HG02840 (cell line): ENCODE measurements at regions not wholly inside any gene's neighbourhood (a gene's known extent, or its start where the extent isn't known, plus 50 kb on each side); places are given as distances from the start of the nearest gene placed in this dataset.

Experiments
- ATAC-seq: cut with Tn5 transposase; IDR thresholded peaks from one replicate; pipeline ENCODE4 v1.9.1; 2021; ENCODE audit warnings: mild to moderate bottlenecking, moderate library complexity, moderate number of reproducible peaks; ENCODE audit not compliant: unreplicated experiment, low FRiP score

DNA sequence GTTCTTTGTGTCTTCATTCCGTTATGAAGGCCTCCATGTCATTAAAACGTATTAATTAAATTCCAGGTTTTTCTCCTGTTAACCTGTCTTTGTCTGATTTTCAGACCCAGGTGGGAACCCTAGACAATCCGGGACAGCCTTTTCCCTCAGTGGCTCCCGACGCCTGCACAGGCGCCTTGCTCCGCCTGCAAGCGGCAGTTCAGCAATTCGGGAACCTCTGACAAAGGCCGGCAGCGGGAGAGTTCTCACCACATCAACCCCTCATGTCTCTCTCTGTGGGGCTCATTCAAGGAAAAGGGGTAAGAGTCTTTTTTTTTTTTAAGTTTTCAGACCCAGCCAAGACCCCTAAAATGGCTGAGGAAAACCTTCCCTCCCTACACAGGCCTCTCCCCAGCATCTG, 259.8 kb upstream of the SALL3 start:
- ATAC-seq: no peak

DNA sequence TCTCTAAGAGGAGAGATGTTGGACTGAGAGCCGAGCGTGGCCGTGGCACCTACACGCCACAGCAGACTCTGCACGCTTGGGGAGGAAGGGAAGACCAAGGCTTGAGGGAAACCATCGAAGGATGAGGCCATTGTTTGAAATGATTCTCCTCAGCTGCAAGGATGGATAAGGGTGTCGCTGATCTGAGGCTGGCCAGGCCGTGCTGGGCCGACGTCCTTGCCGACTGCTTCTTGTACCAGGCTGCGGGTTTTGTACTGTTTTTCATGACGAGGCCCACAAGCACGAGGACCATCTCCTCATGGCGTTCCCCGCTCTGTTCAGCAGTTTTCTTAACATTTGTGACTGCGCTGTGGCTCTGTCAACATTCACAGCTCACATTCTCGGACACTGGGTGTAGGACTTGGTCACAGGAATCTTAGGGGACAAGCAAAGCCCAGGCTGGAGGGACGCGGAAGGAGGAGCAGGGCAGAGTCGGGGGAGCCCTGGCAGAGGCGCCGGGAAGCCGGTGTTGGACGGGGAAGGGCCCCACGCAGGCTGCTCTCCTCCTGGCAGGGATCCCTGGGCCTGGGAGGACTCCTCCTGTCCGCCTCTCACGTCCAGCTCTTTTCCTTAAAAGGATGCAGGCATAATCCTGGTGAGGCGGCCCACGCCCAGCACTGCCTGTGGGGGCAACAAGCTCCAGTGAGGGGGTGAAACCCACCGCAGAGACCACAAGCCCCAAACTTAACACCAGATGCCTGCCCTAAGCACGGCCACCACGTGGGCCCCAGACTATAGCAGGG, 259.0 kb upstream of the SALL3 start:
- ATAC-seq: no peak

GRCh38 chr18:78721238-78721875, 258.3 kb upstream of the SALL3 start:
- ATAC-seq: no peak

DNA sequence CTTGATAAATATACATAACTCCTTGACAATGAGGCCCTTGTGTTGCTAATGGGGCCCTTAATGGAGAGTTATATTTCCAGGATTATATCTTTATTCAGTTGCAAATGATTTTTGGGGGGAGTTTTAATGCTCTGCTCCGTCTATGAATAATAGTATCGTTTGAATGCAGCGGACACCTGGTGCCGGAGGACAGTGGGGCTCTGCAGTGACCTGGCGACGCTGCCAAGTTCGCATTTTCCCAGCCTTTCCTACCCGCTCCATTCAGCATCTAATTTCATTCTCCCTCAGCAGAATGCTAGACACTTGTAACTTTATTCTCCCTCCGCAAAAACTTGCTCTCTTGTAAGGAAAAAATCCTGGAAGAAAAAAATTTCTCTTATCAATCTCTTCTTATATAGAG, 257.6 kb upstream of the SALL3 start:
- ATAC-seq: no peak

- ATAC-seq: no peak
Observed at GRCh38 chr18:78722386-78722785, 257.2 kb upstream of the SALL3 start.

DNA sequence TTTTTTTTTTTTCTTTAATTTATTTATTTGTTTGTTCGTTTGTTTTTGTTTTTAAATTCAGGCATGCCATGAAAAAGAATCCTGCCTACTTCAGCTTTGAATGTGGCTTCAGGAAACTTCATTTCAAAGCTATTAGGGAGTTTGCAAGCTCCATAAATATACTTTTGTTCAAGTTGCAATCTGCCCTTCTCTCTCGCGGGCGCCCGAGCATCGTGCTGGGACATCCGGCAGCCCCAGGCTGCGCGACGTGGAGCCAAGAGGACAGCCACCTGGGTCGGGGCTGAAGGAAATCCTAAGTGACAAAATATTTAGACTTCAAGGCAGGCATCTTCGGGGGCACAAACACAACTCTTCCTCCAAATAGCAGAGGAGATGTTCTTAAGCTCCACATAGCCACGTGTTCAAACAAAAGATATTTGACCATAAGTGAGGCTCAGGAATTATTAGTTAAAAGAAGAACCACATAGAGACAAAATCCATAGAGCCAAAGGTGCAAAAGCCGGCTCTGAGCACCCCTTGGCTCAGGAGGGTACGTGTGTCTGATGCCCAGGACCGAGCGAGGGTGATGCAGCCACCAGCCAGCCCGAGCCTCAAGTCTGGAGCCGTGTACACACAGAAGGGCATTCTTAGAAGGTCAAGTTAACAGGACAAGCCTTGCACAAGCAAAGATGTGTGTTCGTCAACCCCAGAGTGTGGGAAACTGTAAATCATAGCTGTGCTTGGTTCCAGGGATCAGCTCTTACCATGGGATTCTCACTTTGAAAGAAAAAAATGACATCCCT, 256.5 kb upstream of the SALL3 start:
- ATAC-seq: no peak

DNA sequence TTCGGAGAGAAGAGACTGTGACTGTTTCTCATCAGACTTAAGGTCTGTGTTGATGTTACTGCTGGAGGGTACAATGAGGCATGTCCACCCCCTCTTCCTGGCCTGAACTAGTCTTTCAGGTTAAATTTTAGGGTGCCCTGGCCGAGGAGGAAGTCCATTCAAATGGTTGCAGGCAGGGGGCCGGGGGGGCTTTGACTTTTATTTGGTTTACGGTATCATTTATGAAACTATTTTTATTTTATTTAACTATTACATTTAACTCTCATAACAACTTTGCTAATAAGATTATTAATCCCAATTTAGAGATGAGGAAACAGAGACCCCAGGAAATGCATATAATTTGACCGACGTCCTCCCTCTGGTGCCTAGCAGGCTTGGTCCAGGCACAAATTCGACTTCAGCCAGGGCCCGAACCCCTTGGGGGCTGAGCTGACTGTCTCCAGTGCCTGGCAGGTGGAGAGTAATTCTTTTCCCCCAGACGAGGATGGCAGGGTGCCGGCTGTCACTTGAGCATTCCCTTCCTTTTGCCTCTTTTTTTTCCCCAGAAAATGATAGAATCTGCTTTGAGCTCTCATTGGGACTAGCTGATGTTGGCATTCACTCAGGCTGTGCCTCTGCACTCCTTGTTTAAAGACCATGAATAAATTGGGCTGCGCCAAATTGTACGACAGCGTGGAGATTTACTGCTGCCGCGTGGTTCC, 255.3 kb upstream of the SALL3 start:
- ATAC-seq: no peak

DNA sequence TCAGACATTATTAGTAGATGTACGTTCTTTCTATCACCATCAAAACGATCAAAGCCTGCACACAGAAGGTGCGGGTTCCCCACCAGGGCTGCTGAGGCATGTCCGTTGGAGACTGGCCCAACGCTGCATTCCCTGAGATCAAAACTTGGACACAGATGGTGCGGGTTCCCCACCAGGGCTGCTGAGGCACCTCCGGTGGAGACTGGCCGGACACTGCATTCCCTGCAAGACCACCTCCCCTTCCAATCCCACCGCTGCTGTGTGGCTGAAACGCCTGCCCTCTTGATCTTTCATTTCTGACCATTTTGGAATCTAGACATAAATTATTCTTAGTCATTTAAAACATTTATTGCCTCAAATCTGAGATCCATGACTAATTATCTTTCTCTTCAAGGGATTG, 254.2 kb upstream of the SALL3 start:
- ATAC-seq: no peak

- ATAC-seq: no peak
Observed at GRCh38 chr18:78726326-78727056, 253.1 kb upstream of the SALL3 start.

DNA sequence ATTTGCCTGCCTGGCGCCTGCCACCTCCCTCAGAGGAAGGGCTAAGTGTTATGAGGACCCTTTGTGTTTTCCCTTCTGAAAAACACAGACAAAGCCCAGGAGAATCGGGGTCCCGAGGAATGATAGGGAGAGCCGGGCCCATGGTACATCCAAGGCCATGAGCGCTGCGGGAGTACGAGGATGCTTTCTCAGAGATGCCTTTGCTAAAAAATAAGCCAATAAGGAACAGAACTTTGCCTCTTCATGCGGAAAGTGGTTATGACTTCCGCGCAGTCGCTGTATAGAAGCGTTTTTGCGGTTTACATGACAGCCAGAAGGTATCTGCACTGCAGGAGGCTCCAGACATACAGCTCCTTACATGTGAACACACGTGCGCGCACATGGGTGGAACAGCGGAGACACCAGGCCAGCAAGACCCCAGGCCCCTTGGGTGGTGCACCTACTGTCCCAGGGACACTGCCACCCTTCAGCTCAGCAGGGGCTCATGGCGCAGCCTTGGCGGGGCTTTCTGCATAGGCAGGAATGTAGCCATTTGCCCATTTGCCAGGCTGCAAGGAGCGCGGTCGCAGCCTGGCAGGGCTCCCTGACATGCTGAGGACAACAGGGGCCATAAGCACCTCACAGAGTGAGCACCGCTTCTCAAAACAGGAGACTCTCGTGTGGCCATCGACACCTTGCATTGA, 252.4 kb upstream of the SALL3 start:
- no peak for ATAC-seq

DNA sequence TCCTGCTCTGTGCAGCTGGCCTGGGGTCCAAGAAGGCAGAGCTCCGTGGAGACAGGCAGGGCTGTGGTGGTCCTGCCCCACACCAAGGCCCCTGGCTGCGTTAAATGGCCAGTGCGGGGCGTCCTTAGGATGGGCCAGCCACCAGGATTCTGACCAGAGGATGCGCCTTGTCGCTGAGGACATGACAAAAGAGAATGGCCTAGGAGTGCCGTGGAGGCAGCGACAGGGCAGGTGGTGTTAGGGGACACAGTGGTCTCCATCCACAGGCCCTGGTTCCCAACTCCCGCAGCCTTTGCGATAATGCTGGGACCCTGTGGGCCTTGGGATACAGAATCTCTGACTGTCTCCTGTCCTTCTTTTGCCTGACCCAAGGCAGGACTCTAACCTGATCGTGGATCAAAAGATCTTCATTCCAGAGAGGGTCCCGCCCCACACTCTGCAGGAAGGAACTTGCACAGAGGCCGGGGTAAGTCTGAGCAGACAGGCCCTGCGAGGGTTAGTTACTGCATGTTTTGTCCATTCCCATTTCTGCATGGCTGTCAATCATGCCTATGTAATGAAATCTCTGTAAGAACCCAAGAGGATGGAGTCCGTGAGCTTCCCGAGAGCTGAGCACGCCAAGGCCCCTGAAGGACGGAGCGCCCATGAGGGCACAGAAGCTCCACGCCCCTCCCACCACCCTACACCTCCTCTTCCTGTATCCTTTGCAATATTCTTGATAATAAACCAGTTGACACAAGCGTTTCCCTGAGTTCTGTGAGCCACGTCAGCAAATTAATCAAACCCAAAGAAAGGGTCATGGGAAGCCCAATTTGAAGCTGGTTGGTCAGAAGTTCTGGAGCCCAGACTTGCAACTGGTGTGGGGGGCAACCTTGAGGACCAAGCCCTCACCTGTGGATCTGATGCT, 251.5 kb upstream of the SALL3 start:
- no peak for ATAC-seq

DNA sequence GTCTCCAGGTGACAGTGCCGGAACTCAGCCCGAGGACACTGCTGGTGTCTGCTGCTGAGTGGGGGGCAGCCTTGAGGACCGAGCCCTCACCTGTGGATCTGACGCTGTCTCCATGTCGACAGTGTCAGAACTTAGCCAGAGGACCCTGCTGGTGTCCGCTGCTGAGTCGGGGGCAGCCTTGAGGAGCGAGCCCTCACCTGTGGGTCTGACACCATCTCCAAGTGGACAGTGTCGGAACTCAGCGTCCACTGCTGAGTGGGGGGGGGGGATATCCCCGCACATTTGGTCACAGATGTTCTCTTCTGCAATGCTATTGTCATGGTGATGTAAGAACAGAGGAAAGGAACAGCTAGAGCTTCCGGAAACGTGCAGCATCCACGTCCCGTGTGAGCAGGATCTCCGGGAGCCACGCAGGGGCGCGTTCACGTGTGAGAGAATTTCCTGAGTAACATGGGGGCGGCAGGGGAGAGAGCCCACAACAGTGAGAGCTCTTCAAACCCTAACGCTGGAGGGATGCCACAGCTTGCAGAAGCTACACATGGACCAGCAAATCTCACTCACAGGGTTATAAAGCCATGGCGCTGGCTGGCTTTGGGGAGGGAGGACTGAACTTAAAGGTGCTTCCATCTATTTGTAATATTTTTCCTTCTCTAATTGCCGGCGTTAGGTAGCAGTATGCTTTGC, 250.7 kb upstream of the SALL3 start:
- ATAC-seq: no peak

GRCh38 chr18:78730546-78730945, 249.1 kb upstream of the SALL3 start:
- ATAC-seq: no peak

DNA sequence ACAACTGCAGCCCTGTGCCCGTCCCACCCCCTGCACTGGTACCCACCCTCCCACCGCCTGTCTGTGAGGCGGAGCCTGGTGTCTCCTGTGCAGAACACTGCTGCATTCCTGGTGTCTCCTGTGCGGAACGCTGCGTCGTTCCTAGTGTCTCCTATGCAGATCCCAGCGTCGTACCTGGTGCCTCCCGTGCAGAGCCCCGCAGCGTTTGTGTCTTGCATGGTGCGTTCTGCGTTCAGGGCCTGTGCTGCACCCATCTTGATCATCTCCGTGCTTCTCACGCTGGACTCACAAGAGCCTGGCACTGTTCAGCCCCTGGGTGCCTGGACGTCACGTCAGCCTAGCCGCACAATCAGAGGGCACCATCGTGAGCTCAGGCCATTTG, 248.6 kb upstream of the SALL3 start:
- ATAC-seq: no peak

DNA sequence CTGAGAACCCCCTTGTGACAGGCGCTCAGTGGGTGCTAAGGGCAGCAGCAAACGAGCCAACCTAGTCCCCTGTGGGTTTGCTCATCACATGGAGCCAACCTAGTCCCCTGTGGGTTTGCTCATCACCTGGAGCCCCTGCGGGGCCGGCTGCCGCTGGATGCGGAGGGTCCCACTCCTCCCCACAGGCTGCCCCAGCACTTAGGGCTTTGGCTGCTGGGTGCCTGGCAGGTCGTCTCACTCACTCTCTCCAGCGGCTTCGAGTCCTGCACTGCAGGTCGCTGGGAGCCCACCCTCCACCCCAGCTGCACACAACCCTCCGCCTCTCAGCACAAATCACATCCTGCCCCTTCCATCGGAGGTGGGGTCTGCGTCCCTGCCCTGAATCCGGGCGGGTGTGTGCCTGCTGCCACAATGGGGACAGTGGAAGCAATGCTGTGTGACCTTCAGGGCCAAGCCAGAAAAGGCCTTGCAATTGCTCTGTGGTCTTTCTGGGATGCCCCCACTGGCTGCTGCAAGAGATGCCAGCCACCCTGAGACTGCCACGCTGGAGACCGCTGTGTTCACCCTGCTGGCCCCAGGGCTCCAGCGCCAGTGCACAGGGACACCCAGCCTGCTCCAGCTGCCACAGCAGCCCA, 248.1 kb upstream of the SALL3 start:
- ATAC-seq: no peak

DNA sequence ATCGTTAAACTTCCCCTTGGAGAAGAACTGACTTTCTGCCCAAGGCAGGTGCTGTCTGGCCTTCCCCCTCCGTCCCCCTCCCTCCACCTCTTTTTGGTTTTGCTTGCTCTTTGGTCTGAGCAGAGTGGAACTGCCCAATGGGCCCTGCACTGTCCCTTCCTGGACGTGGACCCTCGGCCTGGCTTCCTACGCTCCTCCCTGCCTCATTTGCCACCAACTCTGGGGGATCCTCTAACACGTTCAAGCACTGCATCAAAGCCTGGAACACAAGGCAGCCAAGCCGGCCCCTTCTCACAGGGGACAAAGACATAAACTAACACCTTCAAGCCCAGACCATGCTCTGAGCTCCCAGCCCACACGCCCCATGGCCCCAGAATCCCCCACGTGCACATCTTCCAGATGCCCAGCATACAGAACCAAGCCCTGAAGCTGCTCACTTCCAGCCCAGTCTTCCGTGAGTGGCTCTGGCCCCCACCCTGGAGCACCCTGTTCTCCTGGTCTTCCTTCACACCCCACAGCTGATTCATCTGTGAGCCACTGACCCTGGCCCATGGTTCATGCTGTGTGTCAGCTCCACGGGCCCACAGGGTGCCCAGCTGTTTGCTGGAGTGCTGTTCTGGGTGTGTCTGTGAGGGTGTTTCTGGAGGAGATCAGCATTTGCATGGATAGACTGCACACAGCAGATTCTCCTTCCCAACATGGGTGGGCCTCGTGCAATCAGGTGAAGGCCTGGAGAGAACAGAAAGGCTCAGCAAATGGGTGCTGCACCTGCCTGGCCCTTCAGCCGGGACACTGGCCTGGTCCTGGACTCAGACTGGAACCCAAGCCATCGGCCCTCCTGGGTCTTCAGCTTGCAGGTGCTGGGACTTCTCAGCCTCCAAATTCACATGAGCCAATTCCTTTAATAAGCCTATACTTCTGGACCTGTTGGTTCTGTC, 247.1 kb upstream of the SALL3 start:
- no peak for ATAC-seq
